Prostate gland (tissue), 2 donors: ENCODE measurements at regions not wholly inside any gene's neighbourhood (a gene's known extent, or its start where the extent isn't known, plus 50 kb on each side); places are given as distances from the start of the nearest gene placed in this dataset.

Experiments
- DNase-seq: peaks from one replicate; pipeline ENCODE4 v3.0.0-alpha.2; 2019; ENCODE audit warnings: low spot score
- H3K27ac ChIP-seq, 2 donors: fragments of 200-600 bp; sonication (generic); 2 replicates each; pipeline ENCODE4 v1.5.1; 2017 to 2019
- H3K27me3 ChIP-seq: fragments of 200-600 bp; sonication (generic); replicated peaks from 2 replicates; pipeline ENCODE4 v1.5.1; 2019; ENCODE audit not compliant: insufficient read depth
- H3K36me3 ChIP-seq, 2 donors: fragments of 200-600 bp; sonication (generic); 1 replicate in 1 of 2; 2 replicates in 1 of 2; pipeline versions ENCODE4 v1.5.1 to v1.8.1; 2017 to 2019
- H3K4me1 ChIP-seq: fragments of 200-600 bp; sonication (generic); replicated peaks from 2 replicates; pipeline ENCODE4 v1.5.1; 2019
- H3K4me3 ChIP-seq, 2 donors: fragments of 200-600 bp; sonication (generic); 2 replicates each; pipeline ENCODE4 v1.5.1; 2017 to 2019
- H3K9me3 ChIP-seq: fragments of 200-600 bp; sonication (generic); 2 replicates; pipeline ENCODE4 v1.5.1; 2017
- CTCF ChIP-seq, 4 experiments: fragments of 200-600 bp in 2 of 4; fragments of 450-650 bp in 2 of 4; sonication (generic) in 2 of 4; IDR thresholded peaks; 1 replicate in 3 of 4; 2 replicates in 1 of 4; pipeline ENCODE4 v1.5.1; 2016 to 2019; ENCODE audit warnings: antibody characterized with exemption in 4 of 4, mild to moderate bottlenecking in 2 of 4, moderate library complexity in 2 of 4
- POLR2A ChIP-seq: fragments of 450-650 bp; IDR thresholded peaks from one replicate; pipeline ENCODE4 v1.6.1; 2016; ENCODE audit warnings: antibody characterized with exemption, mild to moderate bottlenecking
- POLR2AphosphoS5 ChIP-seq: sonication (generic); formaldehyde crosslinking; IDR thresholded peaks from one replicate; pipeline ENCODE4 v1.6.1; 2017; ENCODE audit warnings: antibody characterized with exemption
- WGBS: methylation state at CpG from one replicate; pipeline ENCODE4 v1.1.5; 2018; 5-methylcytosine and 5-hydroxymethylcytosine counted together
- intact Hi-C: fragments of 100-400 bp; cut with DNase I; formaldehyde crosslinking; loops from one replicate; pipeline ENCODE4 v1.14.2; 2022

GRCh38 chr18:69175681-69176080 is 225.0 kb upstream of the DOK6 start:
- Histone ChIP-seq H3K9me3 (no peaks in the 10 kb centered on the region), H3K4me3 (no peak overlapping the region), H3K36me3 (no peaks in the 10 kb centered on the region), H3K4me1 (no peaks in the 10 kb centered on the region), H3K27me3 (no peaks in the 10 kb centered on the region), H3K27ac (no peak overlapping the region)
- no peak for TF ChIP-seq POLR2AphosphoS5
- TF ChIP-seq POLR2A, result no peak
- no peak for TF ChIP-seq CTCF (IDR thresholded peaks at IDR 0.05)
- no peak for DNase-seq
- 70% methylated on average over 2 of the region's 2 CpGs for WGBS
- intact Hi-C loops, result no loop called here

- Histone ChIP-seq H3K9me3 (no peaks in the 10 kb centered on the region), H3K27me3 (no peaks in the 10 kb centered on the region), H3K27ac (no peak overlapping the region), H3K4me3 (no peak overlapping the region), H3K36me3 (no peaks in the 10 kb centered on the region), H3K4me1 (no peaks in the 10 kb centered on the region)
- no peak for DNase-seq
- intact Hi-C loops, result no loop called here
- TF ChIP-seq POLR2AphosphoS5, result no peak
- TF ChIP-seq POLR2A, result no peak
- no peak for TF ChIP-seq CTCF (IDR thresholded peaks at IDR 0.05)
- WGBS, result 90% methylated on average over 3 of the region's 3 CpGs
Measured at GRCh38 chr18:69176741-69177140, 223.9 kb upstream of the DOK6 start.

- Histone ChIP-seq H3K36me3 (no peaks in the 10 kb centered on the region), H3K4me3 (no peak overlapping the region), H3K27ac (no peak overlapping the region), H3K4me1 (no peaks in the 10 kb centered on the region), H3K9me3 (no peaks in the 10 kb centered on the region), H3K27me3 (no peaks in the 10 kb centered on the region)
- DNase-seq, result no peak
- intact Hi-C loops, result no loop called here
- TF ChIP-seq POLR2A (no peak), CTCF (IDR thresholded peaks at IDR 0.05) (no peak), POLR2AphosphoS5 (no peak)
- 81% methylated on average over 1 of the region's 1 CpG for WGBS
Measured at GRCh38 chr18:69177702-69178101, 223.0 kb upstream of the DOK6 start.

GRCh38 chr18:69186162-69186561 is 214.5 kb upstream of the DOK6 start:
- no peak overlapping the region for H3K27ac ChIP-seq
- TF ChIP-seq POLR2A (no peak), POLR2AphosphoS5 (no peak), CTCF (IDR thresholded peaks at IDR 0.05) (no peak)
- no peaks in the 10 kb centered on the region for H3K27me3 ChIP-seq
- intact Hi-C loops, result no loop called here
- H3K4me3 ChIP-seq, result no peak overlapping the region
- no peaks in the 10 kb centered on the region for H3K9me3 ChIP-seq
- no peaks in the 10 kb centered on the region for H3K4me1 ChIP-seq
- no peak for DNase-seq
- no peaks in the 10 kb centered on the region for H3K36me3 ChIP-seq

GRCh38 chr18:69196336-69196735 is 204.4 kb upstream of the DOK6 start:
- intact Hi-C loops, result no loop called here
- Histone ChIP-seq H3K36me3 (no peaks in the 10 kb centered on the region), H3K27me3 (no peaks in the 10 kb centered on the region), H3K4me3 (no peak overlapping the region), H3K27ac (no peak overlapping the region), H3K9me3 (no peaks in the 10 kb centered on the region), H3K4me1 (no peaks in the 10 kb centered on the region)
- WGBS, result 83% methylated on average over 3 of the region's 3 CpGs
- no peak for DNase-seq
- no peak for TF ChIP-seq POLR2AphosphoS5
- no peak for TF ChIP-seq POLR2A
- TF ChIP-seq CTCF (IDR thresholded peaks at IDR 0.05), result no peak
